Astrocyte (in vitro differentiated cells and primary cell): ENCODE measurements at regions not wholly inside any gene's neighbourhood (a gene's known extent, or its start where the extent isn't known, plus 50 kb on each side); places are given as distances from the start of the nearest gene placed in this dataset.
A peak's percentile ranks its signal among the peaks of the same experiment; 100 is the strongest.

Experiments used
- DNase-seq: peaks from one replicate; pipeline ENCODE4 v3.0.0-alpha.2; 2010; ENCODE audit warnings: low read depth
- FAIRE-seq: peaks from 2 replicates; lab custom pipeline; 2011; peaks lifted over from hg19 to GRCh38; lab: Jason Lieb, UNC
- H2AFZ ChIP-seq: 2 replicates; pipeline ENCODE4 v1.6.0; 2012; ENCODE audit warnings: low read depth, low read length, inconsistent platforms
- H3K27ac ChIP-seq: 2 replicates; pipeline ENCODE4 v1.5.1; 2011; ENCODE audit warnings: low read depth, low read length, inconsistent platforms
- H3K27me3 ChIP-seq: 2 replicates; pipeline ENCODE4 v1.6.0; 2011; ENCODE audit warnings: low read length, inconsistent platforms; ENCODE audit not compliant: insufficient read depth
- H3K36me3 ChIP-seq: 2 replicates; pipeline ENCODE4 v1.5.1; 2011; ENCODE audit warnings: low read length, inconsistent platforms; ENCODE audit not compliant: insufficient read depth
- H3K4me1 ChIP-seq: 2 replicates; pipeline ENCODE4 v1.5.1; 2011; ENCODE audit warnings: low read length, inconsistent platforms; ENCODE audit not compliant: insufficient read depth
- H3K4me2 ChIP-seq: 2 replicates; pipeline ENCODE4 v1.6.0; 2012; ENCODE audit warnings: low read length, inconsistent platforms
- H3K4me3 ChIP-seq: 2 replicates; pipeline ENCODE4 v1.5.1; 2011; ENCODE audit warnings: low read depth, mild to moderate bottlenecking, low read length, inconsistent platforms; ENCODE audit not compliant: insufficient read depth
- H3K79me2 ChIP-seq: 2 replicates; pipeline ENCODE4 v1.6.0; 2012; ENCODE audit warnings: mild to moderate bottlenecking, low read length, inconsistent platforms; ENCODE audit not compliant: insufficient read depth
- H3K9ac ChIP-seq: 2 replicates; pipeline ENCODE4 v1.6.0; 2012; ENCODE audit warnings: mild to moderate bottlenecking, low read length, inconsistent platforms
- H3K9me3 ChIP-seq: 2 replicates; pipeline ENCODE4 v1.5.1; 2012; ENCODE audit warnings: low read depth, mild to moderate bottlenecking, low read length, inconsistent platforms; ENCODE audit not compliant: insufficient read depth
- H4K20me1 ChIP-seq: 2 replicates; pipeline ENCODE4 v1.6.0; 2012; ENCODE audit warnings: low read length, inconsistent platforms; ENCODE audit not compliant: insufficient read depth
- H3K27ac Mint-ChIP-seq: one replicate; pipeline ENCODE4 v1.8.0; 2021; ENCODE audit warnings: mild to moderate bottlenecking, mixed read lengths; ENCODE audit not compliant: unreplicated experiment
- H3K27me3 Mint-ChIP-seq: one replicate; pipeline ENCODE4 v1.8.0; 2021; ENCODE audit warnings: low read depth, mixed read lengths; ENCODE audit not compliant: unreplicated experiment
- H3K36me3 Mint-ChIP-seq: one replicate; pipeline ENCODE4 v1.8.0; 2021; ENCODE audit warnings: low read depth, mixed read lengths; ENCODE audit not compliant: unreplicated experiment
- H3K4me1 Mint-ChIP-seq: one replicate; pipeline ENCODE4 v1.8.0; 2021; ENCODE audit warnings: low read depth, mixed read lengths; ENCODE audit not compliant: unreplicated experiment
- H3K4me3 Mint-ChIP-seq: one replicate; pipeline ENCODE4 v1.8.0; 2021; ENCODE audit warnings: mild to moderate bottlenecking, moderate library complexity, mixed read lengths; ENCODE audit not compliant: unreplicated experiment
- H3K9me3 Mint-ChIP-seq: one replicate; pipeline ENCODE4 v1.8.0; 2021; ENCODE audit warnings: mild to moderate bottlenecking, mixed read lengths; ENCODE audit not compliant: unreplicated experiment
- CTCF ChIP-seq: IDR thresholded peaks from 2 replicates; pipeline ENCODE4 v1.5.1; 2011; ENCODE audit warnings: low read depth, mild to moderate bottlenecking, inconsistent platforms, low read length, moderate library complexity; ENCODE audit not compliant: insufficient read depth
- EZH2 ChIP-seq: IDR thresholded peaks from 2 replicates; pipeline ENCODE4 v1.6.1; 2012; ENCODE audit warnings: mild to moderate bottlenecking, low read length, inconsistent platforms; ENCODE audit not compliant: insufficient read depth

GRCh38 chr6:111938710-111939109 lies 65.5 kb upstream of the FYN start:
- no peak for FAIRE-seq
- no peaks in the 10 kb centered on the region for H3K36me3 ChIP-seq

GRCh38 chr6:111939902-111940301 lies 66.7 kb upstream of the FYN start:
- Mint-ChIP-seq H3K27me3 (peaks cover 3% of the 10 kb centered on the region), H3K27ac (no peak overlapping the region), H3K9me3 (peaks cover 3% of the 10 kb centered on the region), H3K36me3 (no peaks in the 10 kb centered on the region), H3K4me3 (no peak overlapping the region), H3K4me1 (peaks cover 6% of the 10 kb centered on the region)
- Histone ChIP-seq H3K4me1 (peaks cover 4% of the 10 kb centered on the region), H3K4me3 (no peak overlapping the region), H3K36me3 (no peaks in the 10 kb centered on the region), H3K27me3 (no peaks in the 10 kb centered on the region), H3K4me2 (no peak overlapping the region), H3K9ac (no peak overlapping the region), H3K9me3 (no peaks in the 10 kb centered on the region), H4K20me1 (no peaks in the 10 kb centered on the region), H2AFZ (no peak overlapping the region), H3K27ac (no peak overlapping the region), H3K79me2 (no peaks in the 10 kb centered on the region)
- DNase-seq, result no peak
- no peak for TF ChIP-seq CTCF
- no peak for FAIRE-seq

More at GRCh38 chr6:111938710-111939109, 65.5 kb upstream of the FYN start:
- no peak overlapping the region for H3K9ac ChIP-seq
- Mint-ChIP-seq H3K4me1 (peaks cover 6% of the 10 kb centered on the region), H3K36me3 (no peaks in the 10 kb centered on the region), H3K27me3 (peaks cover 3% of the 10 kb centered on the region), H3K4me3 (no peak overlapping the region), H3K27ac (no peak overlapping the region), H3K9me3 (peaks cover 3% of the 10 kb centered on the region)
- H3K27ac ChIP-seq, result peak overlapping the region; percentile 34
- DNase-seq, result peak; percentile 90
- TF ChIP-seq CTCF (no peak), EZH2 (no peak)
- H3K79me2 ChIP-seq, result no peaks in the 10 kb centered on the region
- no peaks in the 10 kb centered on the region for H3K9me3 ChIP-seq
- no peak overlapping the region for H2AFZ ChIP-seq
- no peaks in the 10 kb centered on the region for H4K20me1 ChIP-seq
- no peaks in the 10 kb centered on the region for H3K27me3 ChIP-seq
- no peak overlapping the region for H3K4me3 ChIP-seq
- peaks cover 4% of the 10 kb centered on the region for H3K4me1 ChIP-seq
- H3K4me2 ChIP-seq, result peak overlapping the region; percentile 20

- FAIRE-seq, result no peak
Observed at GRCh38 chr6:111940801-111941200, 67.5 kb upstream of the FYN start.

More at GRCh38 chr6:111940801-111941200, 67.5 kb upstream of the FYN start:
- no peaks in the 10 kb centered on the region for H3K27me3 ChIP-seq
- H3K4me2 ChIP-seq, result no peak overlapping the region
- Mint-ChIP-seq H3K36me3 (no peaks in the 10 kb centered on the region), H3K9me3 (peaks cover 3% of the 10 kb centered on the region), H3K27me3 (no peaks in the 10 kb centered on the region), H3K4me3 (no peak overlapping the region), H3K4me1 (peaks cover 6% of the 10 kb centered on the region), H3K27ac (no peak overlapping the region)
- H4K20me1 ChIP-seq, result no peaks in the 10 kb centered on the region
- no peak for DNase-seq
- H3K9ac ChIP-seq, result no peak overlapping the region
- no peak overlapping the region for H2AFZ ChIP-seq
- no peaks in the 10 kb centered on the region for H3K79me2 ChIP-seq
- H3K4me1 ChIP-seq, result peaks cover 4% of the 10 kb centered on the region
- no peak overlapping the region for H3K4me3 ChIP-seq
- no peaks in the 10 kb centered on the region for H3K9me3 ChIP-seq
- no peaks in the 10 kb centered on the region for H3K36me3 ChIP-seq
- TF ChIP-seq EZH2, result no peak
- TF ChIP-seq CTCF, result no peak
- H3K27ac ChIP-seq, result no peak overlapping the region
